ENCODE measurements at regions not wholly inside any gene's neighbourhood (a gene's known extent, or its start where the extent isn't known, plus 50 kb on each side); places are given as distances from the start of the nearest gene placed in this dataset.

GRCh38 chr4:184887333-184887732 lies 61.6 kb upstream of the ACSL1 start:
- Histone ChIP-seq H3K9me3 (ENCODE audit: control insufficient read depth, insufficient read depth, low read length) (no peaks in the 10 kb centered on the region), H3K27ac (ENCODE audit: low read depth, low read length) (no peak overlapping the region), H3K27me3 (ENCODE audit: control insufficient read depth, insufficient read depth, low read length) (peaks cover 4% of the 10 kb centered on the region), H3K4me3 (ENCODE audit: low read depth, low read length) (no peak overlapping the region)
- no peak for DNase-seq (ENCODE audit: low read depth, low spot score)
- POLR2A ChIA-PET: no interaction called here
- no peak for TF ChIP-seq CTCF (IDR thresholded peaks at IDR 0.05; ENCODE audit: low read depth, low read length)
- CTCF ChIA-PET: no interaction called here

- ChIA-PET POLR2A (no interaction called here), CTCF (no interaction called here)
- Histone ChIP-seq H3K27ac (ENCODE audit: low read depth, low read length) (no peak overlapping the region), H3K9me3 (ENCODE audit: control insufficient read depth, insufficient read depth, low read length) (no peaks in the 10 kb centered on the region), H3K27me3 (ENCODE audit: control insufficient read depth, insufficient read depth, low read length) (peaks cover 4% of the 10 kb centered on the region), H3K4me3 (ENCODE audit: low read depth, low read length) (no peak overlapping the region)
- no peak for TF ChIP-seq CTCF (IDR thresholded peaks at IDR 0.05; ENCODE audit: low read depth, low read length)
- DNase-seq (ENCODE audit: low read depth, low spot score): no peak
Observed at GRCh38 chr4:184887947-184888346, 62.2 kb upstream of the ACSL1 start.

- Histone ChIP-seq H3K27ac (ENCODE audit: low read depth, low read length) (no peak overlapping the region), H3K4me3 (ENCODE audit: low read depth, low read length) (no peak overlapping the region), H3K9me3 (ENCODE audit: control insufficient read depth, insufficient read depth, low read length) (no peaks in the 10 kb centered on the region), H3K27me3 (ENCODE audit: control insufficient read depth, insufficient read depth, low read length) (peaks cover 4% of the 10 kb centered on the region)
- DNase-seq (ENCODE audit: low read depth, low spot score): no peak
- no peak for TF ChIP-seq CTCF (IDR thresholded peaks at IDR 0.05; ENCODE audit: low read depth, low read length)
- ChIA-PET POLR2A (no interaction called here), CTCF (no interaction called here)
Observed at GRCh38 chr4:184889666-184890335, 64.0 kb upstream of the ACSL1 start.

- no peaks in the 10 kb centered on the region for H3K9me3 ChIP-seq (ENCODE audit: control insufficient read depth, insufficient read depth, low read length)
- H3K27me3 ChIP-seq (ENCODE audit: control insufficient read depth, insufficient read depth, low read length): peaks cover 3% of the 10 kb centered on the region
- ChIA-PET CTCF (no interaction called here), POLR2A (no interaction called here)
- TF ChIP-seq CTCF (IDR thresholded peaks at IDR 0.05; ENCODE audit: low read depth, low read length): no peak
- no peak overlapping the region for H3K27ac ChIP-seq (ENCODE audit: low read depth, low read length)
- H3K4me3 ChIP-seq (ENCODE audit: low read depth, low read length): no peak overlapping the region
- no peak for DNase-seq (ENCODE audit: low read depth, low spot score)
Observed at GRCh38 chr4:184890499-184890898, 64.7 kb upstream of the ACSL1 start.

GRCh38 chr4:184891816-184892397 lies 66.1 kb upstream of the ACSL1 start:
- H3K27me3 ChIP-seq (ENCODE audit: control insufficient read depth, insufficient read depth, low read length): no peaks in the 10 kb centered on the region
- CTCF ChIA-PET: no interaction called here
- DNase-seq (ENCODE audit: low read depth, low spot score): no peak
- no peaks in the 10 kb centered on the region for H3K9me3 ChIP-seq (ENCODE audit: control insufficient read depth, insufficient read depth, low read length)
- no peak for TF ChIP-seq CTCF (IDR thresholded peaks at IDR 0.05; ENCODE audit: low read depth, low read length)
- H3K4me3 ChIP-seq (ENCODE audit: low read depth, low read length): no peak overlapping the region
- no peak overlapping the region for H3K27ac ChIP-seq (ENCODE audit: low read depth, low read length)
- POLR2A ChIA-PET: no interaction called here
